CD4-positive, alpha-beta T cell treated with Interleukin-6 at 100 ng/mL for 8 hours (primary cell): ENCODE measurements at regions not wholly inside any gene's neighbourhood (a gene's known extent, or its start where the extent isn't known, plus 50 kb on each side); places are given as distances from the start of the nearest gene placed in this dataset.

Experiments used
- DNase-seq: peaks from one replicate; pipeline ENCODE4 v3.0.0-alpha.2; 2020; ENCODE audit warnings: mixed read lengths, low spot score

GRCh38 chr1:5812295-5812694 is 179.9 kb downstream of the NPHP4 start:
- DNase-seq = no peak

- no peak for DNase-seq
Measured at GRCh38 chr1:5811419-5811818, 180.8 kb downstream of the NPHP4 start.

- no peak for DNase-seq
Measured at GRCh38 chr1:5810553-5811270, 181.5 kb downstream of the NPHP4 start.

GRCh38 chr1:5810131-5810530 is 182.1 kb downstream of the NPHP4 start:
- no peak for DNase-seq

GRCh38 chr1:5809207-5809788 is 182.9 kb downstream of the NPHP4 start:
- no peak for DNase-seq

- DNase-seq = no peak
Measured at GRCh38 chr1:5803851-5804250, 188.4 kb downstream of the NPHP4 start.

- DNase-seq = no peak
Measured at GRCh38 chr1:5802606-5803005, 189.6 kb downstream of the NPHP4 start.

GRCh38 chr1:5798904-5799303 is 193.3 kb downstream of the NPHP4 start:
- no peak for DNase-seq

GRCh38 chr1:5798151-5798730 is 194.0 kb downstream of the NPHP4 start:
- no peak for DNase-seq

- no peak for DNase-seq
Measured at GRCh38 chr1:5796028-5796427, 196.2 kb downstream of the NPHP4 start.

- no peak for DNase-seq
Measured at GRCh38 chr1:5794279-5794678, 197.9 kb downstream of the NPHP4 start.

- DNase-seq = no peak
Measured at GRCh38 chr1:5793516-5793915, 198.7 kb downstream of the NPHP4 start.

- no peak for DNase-seq
Measured at GRCh38 chr1:5781079-5781478, 211.1 kb downstream of the NPHP4 start.

GRCh38 chr1:5780324-5780716 is 211.9 kb downstream of the NPHP4 start:
- no peak for DNase-seq

GRCh38 chr1:5779608-5780323 is 212.5 kb downstream of the NPHP4 start:
- DNase-seq = no peak

- DNase-seq = no peak
Measured at GRCh38 chr1:5776035-5776550, 216.1 kb downstream of the NPHP4 start.

- no peak for DNase-seq
Measured at GRCh38 chr1:5774019-5774418, 218.2 kb downstream of the NPHP4 start.

- no peak for DNase-seq
Measured at GRCh38 chr1:5771788-5772187, 220.4 kb downstream of the NPHP4 start.

GRCh38 chr1:5770981-5771765 is 221.1 kb downstream of the NPHP4 start:
- no peak for DNase-seq

- DNase-seq = no peak
Measured at GRCh38 chr1:5769760-5770159, 222.5 kb downstream of the NPHP4 start.

GRCh38 chr1:5769146-5769545 is 223.1 kb downstream of the NPHP4 start:
- no peak for DNase-seq

GRCh38 chr1:5768014-5768413 is 224.2 kb downstream of the NPHP4 start:
- no peak for DNase-seq
